Body of pancreas (tissue), 4 donors: ENCODE measurements at regions not wholly inside any gene's neighbourhood (a gene's known extent, or its start where the extent isn't known, plus 50 kb on each side); places are given as distances from the start of the nearest gene placed in this dataset. TPM values are rescaled to one million over a fixed set of nuclear protein-coding genes. Genes with fewer than 3 reads are reported as not detected.

Source experiments
- ATAC-seq: fragments of 150-250 bp; one replicate; pipeline ENCODE4 v1.9.1; 2016
- DNase-seq, 4 donors: peaks; one replicate each; pipeline ENCODE4 v3.0.0-alpha.2; 2019
- H3K27ac ChIP-seq, 4 donors: fragments of 200-600 bp; sonication (generic); 1 replicate in 3 of 4; 2 replicates in 1 of 4; pipeline versions ENCODE4 v1.5.1 to v1.6.1; 2016 to 2019; ENCODE audit warnings: mild to moderate bottlenecking in 1 of 4, mixed read lengths in 1 of 4, moderate library complexity in 1 of 4
- H3K27me3 ChIP-seq, 2 donors: fragments of 200-600 bp; sonication (generic); one replicate each; pipeline ENCODE4 v1.6.0; 2016; ENCODE audit warnings: mild to moderate bottlenecking in 1 of 2
- H3K36me3 ChIP-seq, 2 donors: fragments of 200-600 bp; sonication (generic); replicated peaks in 1 of 2; 2 replicates each; pipeline ENCODE4 v1.5.1; 2016; ENCODE audit warnings: low read depth in 2 of 2; ENCODE audit not compliant: insufficient read depth in 1 of 2
- H3K4me1 ChIP-seq: fragments of 200-600 bp; sonication (generic); one replicate; pipeline ENCODE4 v1.6.0; 2016
- H3K4me3 ChIP-seq, 2 donors: fragments of 200-600 bp; sonication (generic); 1 replicate in 1 of 2; 2 replicates in 1 of 2; pipeline ENCODE4 v1.5.1; 2016 to 2019
- H3K9me3 ChIP-seq, 3 donors: fragments of 200-600 bp; sonication (generic); 1 replicate in 2 of 3; 2 replicates in 1 of 3; pipeline ENCODE4 v1.5.1; 2016
- POLR2A ChIP-seq, 3 donors: fragments of 450-650 bp; IDR thresholded peaks; one replicate each; pipeline ENCODE4 v1.6.1; 2016; ENCODE audit warnings: antibody characterized with exemption in 3 of 3, mild to moderate bottlenecking in 2 of 3
- WGBS, 2 donors: methylation state at CpG; one replicate each; pipeline ENCODE4 v1.1.5; 2017; 5-methylcytosine and 5-hydroxymethylcytosine counted together
- intact Hi-C: fragments of 100-400 bp; cut with DNase I; formaldehyde crosslinking; loops from one replicate; pipeline ENCODE4 v1.15.1; 2023
- small RNA-seq: library from RNA; depleted of rRNA; stranded (forward); fragments of <200 nt; gene quantifications from one replicate; pipeline ENCODE3, GENCODE V24; 2016
- TF ChIP-seq, protein P1 (sequence below), 7 experiments: fragments of 450-650 bp in 4 of 7; fragments of 200-600 bp in 3 of 7; sonication (generic) in 3 of 7; IDR thresholded peaks; one replicate each; pipeline ENCODE4 v1.5.1; 2016 to 2019; ENCODE audit warnings: antibody characterized with exemption in 7 of 7

GRCh38 chr3:73683706-73684105 lies 59.0 kb upstream of the PDZRN3 start:
- ATAC-seq (no peak), DNase-seq (no peak)
- Histone ChIP-seq H3K4me3 (no peak overlapping the region), H3K9me3 (no peaks in the 10 kb centered on the region), H3K36me3 (no peaks in the 10 kb centered on the region), H3K27me3 (no peaks in the 10 kb centered on the region), H3K4me1 (no peaks in the 10 kb centered on the region), H3K27ac (no peak overlapping the region)
- TF ChIP-seq, protein P1, sequence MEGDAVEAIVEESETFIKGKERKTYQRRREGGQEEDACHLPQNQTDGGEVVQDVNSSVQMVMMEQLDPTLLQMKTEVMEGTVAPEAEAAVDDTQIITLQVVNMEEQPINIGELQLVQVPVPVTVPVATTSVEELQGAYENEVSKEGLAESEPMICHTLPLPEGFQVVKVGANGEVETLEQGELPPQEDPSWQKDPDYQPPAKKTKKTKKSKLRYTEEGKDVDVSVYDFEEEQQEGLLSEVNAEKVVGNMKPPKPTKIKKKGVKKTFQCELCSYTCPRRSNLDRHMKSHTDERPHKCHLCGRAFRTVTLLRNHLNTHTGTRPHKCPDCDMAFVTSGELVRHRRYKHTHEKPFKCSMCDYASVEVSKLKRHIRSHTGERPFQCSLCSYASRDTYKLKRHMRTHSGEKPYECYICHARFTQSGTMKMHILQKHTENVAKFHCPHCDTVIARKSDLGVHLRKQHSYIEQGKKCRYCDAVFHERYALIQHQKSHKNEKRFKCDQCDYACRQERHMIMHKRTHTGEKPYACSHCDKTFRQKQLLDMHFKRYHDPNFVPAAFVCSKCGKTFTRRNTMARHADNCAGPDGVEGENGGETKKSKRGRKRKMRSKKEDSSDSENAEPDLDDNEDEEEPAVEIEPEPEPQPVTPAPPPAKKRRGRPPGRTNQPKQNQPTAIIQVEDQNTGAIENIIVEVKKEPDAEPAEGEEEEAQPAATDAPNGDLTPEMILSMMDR (IDR thresholded peaks at IDR 0.05) = no peak
- TF ChIP-seq POLR2A (IDR thresholded peaks at IDR 0.05) = no peak
- intact Hi-C loops = no loop called here
- WGBS, 2 donors = 63 to 84% methylated on average over 5 of the region's 5 CpGs

GRCh38 chr3:73681610-73682009 lies 56.9 kb upstream of the PDZRN3 start:
- ATAC-seq (no peak), DNase-seq (no peak)
- Histone ChIP-seq H3K4me3 (no peak overlapping the region), H3K27ac (no peak overlapping the region), H3K9me3 (no peaks in the 10 kb centered on the region), H3K36me3 (no peaks in the 10 kb centered on the region), H3K4me1 (no peaks in the 10 kb centered on the region), H3K27me3 (no peaks in the 10 kb centered on the region)
- TF ChIP-seq, protein P1 (IDR thresholded peaks at IDR 0.05) = no peak
- TF ChIP-seq POLR2A (IDR thresholded peaks at IDR 0.05) = no peak
- 72 to 81% methylated on average over 6 of the region's 6 CpGs for WGBS, 2 donors
- intact Hi-C loops = no loop called here

DNA sequence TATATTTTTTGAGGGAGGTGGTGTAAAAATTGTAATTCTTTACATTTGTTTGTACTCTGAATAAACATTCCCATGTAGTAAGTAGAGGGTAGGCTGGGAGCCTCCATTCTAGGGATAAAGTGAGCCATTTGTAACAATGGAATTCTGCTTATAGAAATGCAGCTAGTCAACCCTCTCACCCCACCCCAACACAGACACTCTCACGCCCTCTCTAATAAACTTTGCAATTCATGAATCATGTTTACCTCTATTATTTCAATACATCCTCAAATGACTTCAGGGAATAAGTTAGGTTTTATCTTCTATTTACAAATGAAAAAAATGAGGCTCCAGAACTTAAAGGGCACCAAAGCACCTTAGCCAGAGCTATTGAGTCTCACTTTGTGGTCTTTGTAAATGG lies 56.5 kb upstream of the PDZRN3 start:
- Histone ChIP-seq H3K4me1 (no peaks in the 10 kb centered on the region), H3K4me3 (no peak overlapping the region), H3K27ac (no peak overlapping the region), H3K9me3 (no peaks in the 10 kb centered on the region), H3K36me3 (no peaks in the 10 kb centered on the region), H3K27me3 (no peaks in the 10 kb centered on the region)
- ATAC-seq = no peak
- 84 to 85% methylated on average over 1 of the region's 1 CpG for whole genome bisulfite sequencing, 2 donors
- no peak for DNase-seq
- intact Hi-C loops = no loop called here
- no peak for TF ChIP-seq POLR2A (IDR thresholded peaks at IDR 0.05)
- TF ChIP-seq, protein P1 (IDR thresholded peaks at IDR 0.05) = no peak

DNA sequence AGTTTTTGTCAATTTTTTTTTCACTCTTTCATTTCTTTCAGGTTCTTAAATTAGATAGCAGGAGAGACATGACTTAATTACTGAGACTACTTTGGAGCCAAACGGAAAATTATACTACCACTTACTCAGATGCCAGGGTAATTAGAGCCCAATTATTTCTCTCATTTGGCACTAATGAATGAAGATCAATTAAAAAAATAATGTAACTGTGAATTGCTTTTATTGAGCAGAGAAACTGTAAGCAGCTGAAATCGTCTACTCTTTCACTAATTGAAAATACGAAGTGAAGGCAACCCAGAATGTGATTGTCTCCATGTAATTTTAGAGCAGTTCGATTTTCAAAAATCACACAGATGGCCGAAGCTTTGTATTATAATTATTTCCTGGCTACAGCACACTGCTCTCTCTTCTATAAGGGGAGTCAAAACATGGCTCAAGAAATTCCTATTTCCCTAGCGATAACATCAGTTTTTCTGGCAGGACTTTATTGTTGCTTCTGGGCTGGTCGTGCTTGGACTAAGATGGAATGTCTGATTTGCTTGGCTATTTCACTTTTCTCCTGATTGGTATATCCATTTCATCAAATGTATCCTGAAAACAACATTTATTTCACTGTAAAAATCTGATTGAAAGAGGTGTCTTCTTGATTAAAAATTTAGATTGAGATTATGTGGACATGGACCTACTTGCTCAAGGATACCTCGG lies 55.8 kb upstream of the PDZRN3 start:
- intact Hi-C loops = no loop called here
- H3K27me3 ChIP-seq = no peaks in the 10 kb centered on the region
- DNase-seq = no peak

DNA sequence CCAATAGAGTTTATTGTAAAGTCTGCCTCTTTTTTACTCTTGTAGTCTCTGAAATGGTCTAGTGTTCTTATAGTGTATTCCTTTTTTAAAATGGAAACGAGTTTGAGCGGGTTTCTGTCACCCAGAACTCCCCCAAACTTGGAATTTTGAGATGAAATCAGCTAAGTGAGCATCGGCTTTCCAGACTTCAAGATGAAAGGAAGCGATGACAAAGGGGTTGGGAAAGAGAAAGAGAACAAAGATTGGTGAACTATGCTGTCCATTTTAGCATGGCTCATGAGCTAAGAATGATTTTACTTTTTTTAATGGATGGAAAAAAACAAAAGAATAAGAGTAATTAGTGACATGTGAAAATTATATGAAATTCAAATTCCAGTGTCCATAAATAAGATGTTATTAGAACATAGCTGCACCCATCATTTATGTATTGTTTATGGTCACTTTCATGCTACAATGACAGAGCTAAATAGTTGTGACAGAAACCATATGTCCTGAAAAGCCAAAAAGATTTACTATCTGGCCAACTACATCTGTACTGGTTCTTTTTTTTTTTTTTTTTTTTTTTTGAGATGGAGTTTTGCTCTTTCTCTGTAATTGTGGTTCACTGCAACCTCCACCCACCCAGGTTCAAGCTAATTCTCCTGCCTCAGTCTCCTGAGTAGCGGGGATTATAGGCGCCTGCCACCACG lies 52.7 kb upstream of the PDZRN3 start:
- Histone ChIP-seq H3K9me3 (no peaks in the 10 kb centered on the region), H3K4me3 (no peak overlapping the region), H3K36me3 (no peaks in the 10 kb centered on the region), H3K27me3 (no peaks in the 10 kb centered on the region), H3K4me1 (no peaks in the 10 kb centered on the region), H3K27ac (no peak overlapping the region)
- DNase-seq = no peak
- TF ChIP-seq POLR2A (IDR thresholded peaks at IDR 0.05) = no peak
- TF ChIP-seq, protein P1 (IDR thresholded peaks at IDR 0.05) = no peak
- intact Hi-C loops = no loop called here
- ATAC-seq = no peak
- 91% methylated on average over 7 of the region's 7 CpGs for WGBS, 2 donors

More for the DNA sequence above, 55.8 kb upstream of the PDZRN3 start:
- no peak for ATAC-seq
- no peaks in the 10 kb centered on the region for H3K4me1 ChIP-seq
- 79 to 84% methylated on average over 8 of the region's 8 CpGs for WGBS, 2 donors
- H3K9me3 ChIP-seq = no peaks in the 10 kb centered on the region
- no peaks in the 10 kb centered on the region for H3K36me3 ChIP-seq
- H3K27ac ChIP-seq = no peak overlapping the region
- H3K4me3 ChIP-seq = no peak overlapping the region
- no peak for TF ChIP-seq POLR2A (IDR thresholded peaks at IDR 0.05)

Small RNAs in the stretch of these regions (small RNA-seq; reads per million reads assigned to genes)
- not detected for gene RF00017
